Glutamatergic neuron (in vitro differentiated cells): ENCODE measurements at regions not wholly inside any gene's neighbourhood (a gene's known extent, or its start where the extent isn't known, plus 50 kb on each side); places are given as distances from the start of the nearest gene placed in this dataset.

Experiments
- DNase-seq: peaks from one replicate; pipeline ENCODE4 v3.0.0; 2022
- H3K27ac Mint-ChIP-seq: one replicate; pipeline ENCODE4 v1.8.0; 2020; ENCODE audit warnings: mild to moderate bottlenecking, mixed read lengths, inconsistent platforms; ENCODE audit not compliant: unreplicated experiment
- H3K27me3 Mint-ChIP-seq: one replicate; pipeline ENCODE4 v1.8.0; 2020; ENCODE audit warnings: mild to moderate bottlenecking, moderate library complexity, mixed read lengths, inconsistent platforms; ENCODE audit not compliant: unreplicated experiment
- H3K36me3 Mint-ChIP-seq: one replicate; pipeline ENCODE4 v1.8.0; 2020; ENCODE audit warnings: mild to moderate bottlenecking, mixed read lengths, inconsistent platforms; ENCODE audit not compliant: unreplicated experiment
- H3K4me1 Mint-ChIP-seq: one replicate; pipeline ENCODE4 v1.8.0; 2020; ENCODE audit warnings: mild to moderate bottlenecking, low read depth, mixed read lengths, inconsistent platforms; ENCODE audit not compliant: unreplicated experiment
- H3K4me3 Mint-ChIP-seq: one replicate; pipeline ENCODE4 v1.8.0; 2020; ENCODE audit warnings: mild to moderate bottlenecking, mixed read lengths, inconsistent platforms; ENCODE audit not compliant: unreplicated experiment
- H3K9me3 Mint-ChIP-seq: one replicate; pipeline ENCODE4 v1.8.0; 2020; ENCODE audit warnings: mild to moderate bottlenecking, moderate library complexity, mixed read lengths, inconsistent platforms; ENCODE audit not compliant: unreplicated experiment
- CTCF ChIP-seq: fragments of 200-600 bp; sonication (generic); IDR thresholded peaks from one replicate; pipeline ENCODE4 v1.5.0; 2021; ENCODE audit not compliant: partially characterized antibody, unreplicated experiment

- Mint-ChIP-seq H3K4me3 (peak overlapping the region; percentile 53), H3K36me3 (peaks cover 4% of the 10 kb centered on the region), H3K27me3 (peaks cover 15% of the 10 kb centered on the region), H3K9me3 (peaks cover 19% of the 10 kb centered on the region), H3K4me1 (peaks cover 55% of the 10 kb centered on the region), H3K27ac (peak overlapping the region; percentile 91)
- TF ChIP-seq CTCF, result no peak
- peak; percentile 80 for DNase-seq
These were observed 73.8 kb upstream of the FAM180A start for GRCh38 chr7:135822376-135822775.

- H3K4me3 Mint-ChIP-seq, result no peak overlapping the region
- H3K9me3 Mint-ChIP-seq, result peaks cover 9% of the 10 kb centered on the region
- H3K4me1 Mint-ChIP-seq, result peaks cover 26% of the 10 kb centered on the region
- no peak for TF ChIP-seq CTCF
- DNase-seq, result no peak
- H3K27ac Mint-ChIP-seq, result no peak overlapping the region
- peaks cover 7% of the 10 kb centered on the region for H3K27me3 Mint-ChIP-seq
- H3K36me3 Mint-ChIP-seq, result peaks cover 4% of the 10 kb centered on the region
These were observed 69.0 kb upstream of the FAM180A start for GRCh38 chr7:135817583-135817982.

- H3K9me3 Mint-ChIP-seq, result peaks cover 2% of the 10 kb centered on the region
- H3K4me1 Mint-ChIP-seq, result peaks cover 12% of the 10 kb centered on the region
- DNase-seq, result no peak
- H3K27me3 Mint-ChIP-seq, result no peaks in the 10 kb centered on the region
- H3K4me3 Mint-ChIP-seq, result no peak overlapping the region
- H3K36me3 Mint-ChIP-seq, result no peaks in the 10 kb centered on the region
- H3K27ac Mint-ChIP-seq, result no peak overlapping the region
- TF ChIP-seq CTCF, result no peak
These were observed 66.4 kb upstream of the FAM180A start for GRCh38 chr7:135815033-135815432.

GRCh38 chr7:135812148-135812547 lies 63.5 kb upstream of the FAM180A start:
- H3K27ac Mint-ChIP-seq, result no peak overlapping the region

GRCh38 chr7:135811506-135811905 lies 62.9 kb upstream of the FAM180A start:
- no peak for TF ChIP-seq CTCF
- DNase-seq, result no peak
- Mint-ChIP-seq H3K9me3 (no peaks in the 10 kb centered on the region), H3K27ac (no peak overlapping the region), H3K36me3 (no peaks in the 10 kb centered on the region), H3K27me3 (no peaks in the 10 kb centered on the region), H3K4me3 (no peak overlapping the region), H3K4me1 (peaks cover 7% of the 10 kb centered on the region)

More at GRCh38 chr7:135812148-135812547, 63.5 kb upstream of the FAM180A start:
- Mint-ChIP-seq H3K4me1 (peaks cover 7% of the 10 kb centered on the region), H3K4me3 (no peak overlapping the region), H3K27me3 (no peaks in the 10 kb centered on the region), H3K36me3 (no peaks in the 10 kb centered on the region), H3K9me3 (no peaks in the 10 kb centered on the region)
- no peak for TF ChIP-seq CTCF
- DNase-seq, result no peak
